Muscle of leg (tissue), 3 donors: ENCODE measurements at regions not wholly inside any gene's neighbourhood (a gene's known extent, or its start where the extent isn't known, plus 50 kb on each side); places are given as distances from the start of the nearest gene placed in this dataset.

ENCODE experiments used
- DNase-seq: peaks from one replicate; pipeline ENCODE4 v3.0.0; 2013
- H3K27ac ChIP-seq: one replicate; pipeline ENCODE4 v1.5.1; 2013; ENCODE audit warnings: mild to moderate bottlenecking, low read length, control low read depth
- H3K27me3 ChIP-seq: one replicate; pipeline ENCODE4 v1.6.1; 2013; ENCODE audit warnings: low read length; ENCODE audit not compliant: control insufficient read depth, insufficient read depth
- H3K36me3 ChIP-seq: one replicate; pipeline ENCODE4 v1.6.1; 2013; ENCODE audit warnings: low read length; ENCODE audit not compliant: control insufficient read depth, insufficient read depth
- H3K4me1 ChIP-seq: one replicate; pipeline ENCODE4 v1.6.1; 2013; ENCODE audit warnings: low read length; ENCODE audit not compliant: control insufficient read depth, insufficient read depth
- H3K4me3 ChIP-seq: one replicate; pipeline ENCODE4 v1.5.1; 2013; ENCODE audit warnings: low read length, control low read depth
- H3K9me3 ChIP-seq: replicated peaks from 2 replicates; pipeline ENCODE4 v1.6.1; 2013; ENCODE audit warnings: low read depth, low read length; ENCODE audit not compliant: control insufficient read depth
- WGBS: methylation state at CpG from one replicate; pipeline ENCODE4 v1.1.5; 2013; ENCODE audit warnings: missing lambda C conversion rate; ENCODE audit not compliant: insufficient coverage; 5-methylcytosine and 5-hydroxymethylcytosine counted together

DNA sequence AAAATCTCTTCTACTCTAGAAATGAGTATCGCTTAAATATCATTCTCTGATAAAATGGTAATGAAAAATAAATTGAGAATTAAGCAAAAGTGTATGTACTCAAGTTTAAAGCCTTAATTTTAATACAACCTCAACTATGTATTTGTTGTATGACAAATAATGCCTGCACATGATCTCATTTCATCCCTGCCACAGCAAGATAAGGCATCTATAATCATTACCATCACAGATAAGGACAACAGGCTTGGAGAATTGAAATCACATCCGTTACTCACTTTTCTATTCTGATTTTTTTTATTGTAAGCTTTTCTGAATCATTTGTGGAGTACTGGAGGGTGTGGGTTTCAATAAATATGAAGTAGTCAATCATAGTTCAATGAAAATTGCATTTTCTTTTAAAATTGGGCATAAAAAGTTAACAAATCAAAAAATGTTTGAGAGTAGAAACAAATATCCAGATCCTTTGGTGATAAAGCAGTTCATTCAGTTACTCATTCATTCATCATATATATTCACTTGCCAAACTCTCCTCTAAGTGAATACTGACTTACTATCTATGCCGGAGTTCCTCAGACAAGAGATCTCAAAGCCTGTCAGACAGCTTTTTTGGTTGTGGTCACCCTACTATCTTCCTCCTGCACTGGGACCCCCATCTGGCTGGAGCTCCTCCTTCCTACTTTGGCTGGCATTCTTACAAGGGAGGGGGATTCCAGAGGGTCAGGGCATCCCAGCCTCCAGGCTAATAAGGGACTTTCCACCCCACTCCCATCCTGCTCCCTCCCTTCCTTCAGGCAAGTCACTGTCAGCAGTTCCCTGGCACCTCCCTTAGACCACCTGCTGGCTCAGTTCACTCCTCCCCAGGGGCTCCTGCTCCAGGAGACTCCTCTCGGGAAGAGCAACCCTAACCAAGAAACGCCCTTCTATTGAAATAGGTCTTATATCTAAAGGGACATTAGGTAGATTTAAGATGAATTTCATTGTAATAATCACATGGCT is 118.6 kb downstream of the OGFRL1 start:
- Histone ChIP-seq H3K4me3 (no peak overlapping the region), H3K27me3 (no peaks in the 10 kb centered on the region), H3K9me3 (no peaks in the 10 kb centered on the region), H3K36me3 (peaks cover 4% of the 10 kb centered on the region), H3K27ac (no peak overlapping the region), H3K4me1 (no peaks in the 10 kb centered on the region)
- 100% methylated on average over 1 of the region's 5 CpGs for WGBS
- DNase-seq: no peak

DNA sequence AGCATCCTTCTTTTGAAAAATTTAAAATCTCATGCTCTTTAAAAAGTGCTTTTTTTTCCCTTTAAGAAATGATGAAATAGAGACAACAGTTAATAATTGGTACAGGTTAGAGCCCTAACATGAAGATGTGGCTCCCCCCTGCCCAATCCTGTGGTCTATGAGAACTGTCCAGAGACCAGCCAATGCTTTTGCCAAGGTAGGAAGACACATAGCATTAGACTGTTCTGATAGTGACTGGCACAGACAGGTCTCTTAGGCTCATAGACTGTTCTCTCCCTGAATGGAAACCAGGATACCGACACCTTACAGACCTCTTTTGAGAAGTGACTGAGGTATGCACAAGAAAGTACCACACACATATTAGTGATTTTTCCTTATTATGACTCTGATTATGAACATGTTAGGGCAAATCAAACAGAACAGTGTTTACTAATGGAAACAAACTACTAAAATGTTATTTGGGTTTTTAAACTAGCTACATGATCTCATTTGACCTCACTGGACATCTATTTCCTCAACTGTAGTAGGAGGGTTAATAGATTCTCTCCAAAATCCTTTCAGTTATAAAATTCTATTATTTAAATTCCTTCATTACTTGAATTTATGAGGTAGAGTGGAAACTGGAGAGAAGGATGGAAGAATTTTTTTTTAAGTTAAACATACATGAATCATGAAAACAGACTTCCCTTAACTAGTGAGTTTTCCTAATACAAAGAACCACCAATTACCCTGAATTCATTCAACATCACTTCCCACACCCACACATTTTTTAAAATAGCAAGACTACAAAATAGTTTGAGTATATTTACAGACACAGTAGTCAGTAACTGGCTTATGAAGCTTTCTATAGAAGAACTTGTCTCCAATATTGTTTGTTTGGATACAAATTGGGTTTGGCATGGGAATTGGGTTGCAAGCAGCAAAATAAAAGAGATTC is 120.4 kb downstream of the OGFRL1 start:
- no CpG with 5 or more reads among the region's 1 CpG for WGBS
- H3K27me3 ChIP-seq: no peaks in the 10 kb centered on the region
- H3K27ac ChIP-seq: no peak overlapping the region
- H3K9me3 ChIP-seq: no peaks in the 10 kb centered on the region
- H3K4me3 ChIP-seq: no peak overlapping the region
- H3K36me3 ChIP-seq: peaks cover 4% of the 10 kb centered on the region
- peak; percentile 46 for DNase-seq
- no peaks in the 10 kb centered on the region for H3K4me1 ChIP-seq

DNA sequence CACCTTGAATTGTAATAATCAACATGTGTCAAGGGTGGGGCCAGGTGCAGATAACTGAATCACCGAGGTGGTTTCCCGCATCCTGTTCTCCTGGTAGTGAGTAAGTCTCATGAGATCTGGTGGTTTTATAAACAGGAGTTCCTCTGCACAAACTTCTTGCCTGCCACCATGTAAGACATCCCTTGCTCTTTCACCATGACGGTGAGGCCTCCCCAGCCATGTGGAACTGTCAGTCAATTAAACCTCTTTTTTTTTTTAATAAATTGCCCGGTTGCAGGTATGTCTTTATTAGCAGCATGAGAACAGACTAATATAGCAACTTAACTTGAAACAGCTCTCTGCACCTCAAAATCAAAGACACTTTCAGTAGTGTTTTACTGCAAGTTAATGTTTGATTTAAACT is 121.6 kb downstream of the OGFRL1 start:
- Histone ChIP-seq H3K9me3 (no peaks in the 10 kb centered on the region), H3K36me3 (peaks cover 4% of the 10 kb centered on the region), H3K27me3 (no peaks in the 10 kb centered on the region), H3K4me3 (no peak overlapping the region), H3K27ac (no peak overlapping the region), H3K4me1 (no peaks in the 10 kb centered on the region)
- no peak for DNase-seq
- WGBS: no CpG with 5 or more reads among the region's 4 CpGs

DNA sequence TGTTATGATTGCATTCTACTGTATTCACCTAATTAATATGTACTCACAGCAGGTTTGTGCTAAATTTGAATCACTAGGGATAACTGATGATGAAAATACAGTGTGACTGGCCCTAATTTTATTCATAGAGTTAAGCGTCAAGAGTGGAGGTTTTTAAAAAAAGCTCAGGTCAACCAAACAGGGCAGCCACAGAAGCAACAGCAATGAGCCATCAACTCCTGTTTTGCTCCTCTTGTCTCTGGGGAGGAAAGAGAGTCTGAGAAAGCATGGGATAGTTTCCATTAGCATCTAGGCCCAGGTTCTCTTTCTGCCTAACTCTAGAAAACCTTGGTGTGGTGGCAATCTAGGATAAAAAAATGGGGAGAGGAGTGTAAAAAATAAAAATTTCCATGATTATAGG is 122.1 kb downstream of the OGFRL1 start:
- DNase-seq: no peak
- no CpG with 5 or more reads among the region's 1 CpG for WGBS
- no peak overlapping the region for H3K4me3 ChIP-seq
- H3K9me3 ChIP-seq: no peaks in the 10 kb centered on the region
- no peaks in the 10 kb centered on the region for H3K27me3 ChIP-seq
- H3K27ac ChIP-seq: no peak overlapping the region
- no peaks in the 10 kb centered on the region for H3K4me1 ChIP-seq
- peaks cover 4% of the 10 kb centered on the region for H3K36me3 ChIP-seq

DNA sequence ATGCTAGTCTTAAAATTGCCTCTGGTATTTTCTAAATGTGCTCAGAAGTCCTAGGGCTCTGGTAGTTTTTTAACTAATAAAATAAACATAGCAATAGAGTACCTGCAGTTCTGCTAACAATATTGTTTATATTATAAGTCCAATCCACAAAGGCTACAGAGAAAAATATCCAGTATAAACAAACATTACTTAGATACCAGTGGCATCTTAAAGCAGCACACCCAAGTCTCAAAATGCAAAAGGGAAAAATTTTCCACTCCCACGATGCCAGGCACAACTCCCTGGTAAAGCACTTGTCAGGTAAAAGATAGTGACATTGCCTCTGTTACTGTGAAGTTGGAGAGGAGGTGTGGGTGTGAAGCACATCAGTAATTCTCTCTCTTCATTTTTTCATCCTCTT is 123.3 kb downstream of the OGFRL1 start:
- H3K4me1 ChIP-seq: no peaks in the 10 kb centered on the region
- H3K4me3 ChIP-seq: no peak overlapping the region
- no peaks in the 10 kb centered on the region for H3K9me3 ChIP-seq
- no peaks in the 10 kb centered on the region for H3K27me3 ChIP-seq
- peaks cover 3% of the 10 kb centered on the region for H3K36me3 ChIP-seq
- WGBS: no CpG with 5 or more reads among the region's 1 CpG
- DNase-seq: no peak
- H3K27ac ChIP-seq: no peak overlapping the region

DNA sequence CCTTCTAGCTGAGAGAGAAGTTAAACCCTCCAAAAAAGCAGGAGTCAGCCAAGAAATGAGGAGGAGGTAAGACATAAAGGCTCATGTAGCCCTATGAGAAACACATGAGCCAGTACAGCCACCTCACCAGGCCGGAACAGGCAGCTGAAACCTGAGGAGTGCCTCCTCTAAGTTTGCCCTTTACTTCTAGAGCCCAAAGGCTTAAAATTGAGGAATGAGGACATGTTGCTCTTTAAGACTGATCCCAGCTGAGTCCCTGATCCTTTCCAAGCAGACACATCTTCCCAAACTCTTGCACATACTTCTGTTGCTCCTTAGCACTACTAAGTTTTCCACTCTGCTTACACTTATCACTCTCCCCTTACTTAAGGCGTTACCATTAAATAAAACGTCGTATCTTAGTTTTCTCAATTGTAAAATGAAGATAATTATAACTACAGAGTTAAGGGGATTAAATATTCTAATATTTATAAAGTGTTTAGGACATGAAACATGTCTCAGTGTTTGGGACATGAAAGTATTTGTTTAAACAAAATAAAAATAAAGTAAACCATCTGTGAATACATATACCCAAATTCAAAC is 124.0 kb downstream of the OGFRL1 start:
- no peak for DNase-seq
- Histone ChIP-seq H3K27ac (no peak overlapping the region), H3K9me3 (no peaks in the 10 kb centered on the region), H3K27me3 (no peaks in the 10 kb centered on the region), H3K4me1 (no peaks in the 10 kb centered on the region), H3K4me3 (no peak overlapping the region), H3K36me3 (peaks cover 3% of the 10 kb centered on the region)
- WGBS: no CpG with 5 or more reads among the region's 4 CpGs

GRCh38 chr6:71414486-71414885 is 125.9 kb downstream of the OGFRL1 start:
- DNase-seq: no peak
- no peak overlapping the region for H3K27ac ChIP-seq
- no peaks in the 10 kb centered on the region for H3K27me3 ChIP-seq
- peaks cover 4% of the 10 kb centered on the region for H3K4me1 ChIP-seq
- H3K36me3 ChIP-seq: peaks cover 3% of the 10 kb centered on the region
- no CpG with 5 or more reads among the region's 3 CpGs for WGBS
- no peak overlapping the region for H3K4me3 ChIP-seq
- no peaks in the 10 kb centered on the region for H3K9me3 ChIP-seq

DNA sequence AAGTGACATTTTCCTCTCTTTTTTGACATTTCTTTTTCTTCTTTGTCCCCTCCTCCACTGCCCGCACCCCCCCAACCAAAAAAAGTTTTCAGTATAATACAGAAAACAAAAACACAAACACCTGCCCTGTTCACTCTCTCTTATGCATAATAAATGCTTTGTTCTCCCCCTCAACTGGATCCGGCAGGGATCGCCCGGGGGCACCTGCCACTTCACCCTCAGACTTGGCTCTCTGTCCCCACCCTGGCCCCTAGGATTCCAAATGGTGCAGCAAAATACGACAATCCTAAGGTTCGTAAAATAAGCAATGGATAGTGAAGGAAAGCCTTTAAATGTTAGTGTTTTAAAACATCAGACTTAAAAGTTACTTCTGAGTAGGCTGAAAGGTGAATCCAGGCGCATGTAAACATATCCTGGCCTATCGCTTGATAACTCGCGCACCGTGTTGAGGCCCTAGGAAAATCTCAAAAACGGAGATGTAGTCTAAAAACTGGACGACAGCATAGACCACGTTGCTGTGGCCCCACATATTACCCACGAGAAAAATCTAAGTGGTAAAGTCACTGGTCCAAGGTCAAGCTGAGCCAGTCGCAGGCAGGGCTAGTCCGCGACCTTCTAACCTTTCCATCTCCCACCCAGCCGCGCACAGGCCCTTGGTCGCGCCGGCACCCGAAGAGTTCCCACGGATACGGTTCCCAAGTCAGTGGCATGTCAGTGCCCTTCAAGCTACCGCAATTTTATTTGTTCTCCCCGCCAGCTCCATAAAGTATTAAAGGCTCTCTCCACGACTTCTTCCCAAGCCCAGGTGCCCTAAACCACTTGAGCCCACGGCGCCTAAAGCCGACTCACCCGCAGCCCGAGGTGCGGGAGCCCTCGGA is 130.8 kb downstream of the OGFRL1 start:
- DNase-seq: peak; percentile 31
- Histone ChIP-seq H3K4me1 (peaks cover 6% of the 10 kb centered on the region), H3K27me3 (no peaks in the 10 kb centered on the region), H3K4me3 (peak overlapping the region; percentile 75), H3K9me3 (no peaks in the 10 kb centered on the region), H3K27ac (peak overlapping the region; percentile 91), H3K36me3 (peaks cover 3% of the 10 kb centered on the region)
- 11% methylated on average over 28 of the region's 36 CpGs for WGBS

DNA sequence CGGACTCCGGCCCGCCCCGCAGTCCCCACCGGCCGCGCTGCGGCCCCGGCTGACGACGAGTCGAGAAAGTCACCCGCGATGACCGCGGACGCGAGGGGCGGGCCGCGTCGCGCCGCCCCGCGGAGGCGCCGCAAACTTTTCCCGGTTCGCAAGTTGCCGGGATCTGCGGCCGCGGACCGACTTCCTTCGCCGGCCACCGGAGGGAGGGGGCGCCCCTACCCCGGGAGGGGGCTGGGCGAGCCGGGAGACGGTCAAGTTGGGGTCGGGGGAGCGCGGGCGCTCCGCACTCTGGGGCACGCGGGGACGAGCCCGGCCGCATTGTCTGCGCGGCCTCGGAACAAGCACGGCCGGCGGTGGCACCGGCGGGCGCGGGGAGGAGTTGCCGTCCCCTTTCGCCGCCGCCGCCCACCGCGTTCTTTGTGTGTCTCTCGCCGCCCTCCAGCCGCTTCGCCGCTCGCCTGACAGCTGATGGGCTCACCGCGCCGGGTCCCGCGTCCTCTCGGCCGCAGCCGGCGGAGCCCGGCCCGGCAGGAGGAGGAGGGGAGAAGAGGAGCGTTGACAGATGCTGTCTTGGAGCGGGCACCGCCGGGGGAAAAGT is 131.6 kb downstream of the OGFRL1 start:
- peak; percentile 68 for DNase-seq
- Histone ChIP-seq H3K27ac (peak overlapping the region; percentile 91), H3K4me3 (peak overlapping the region; percentile 75), H3K27me3 (peaks cover 3% of the 10 kb centered on the region), H3K36me3 (peaks cover 3% of the 10 kb centered on the region), H3K9me3 (no peaks in the 10 kb centered on the region), H3K4me1 (peaks cover 6% of the 10 kb centered on the region)
- under 1% methylated on average over 90 of the region's 91 CpGs for WGBS
